ENCODE measurements at regions not wholly inside any gene's neighbourhood (a gene's known extent, or its start where the extent isn't known, plus 50 kb on each side); places are given as distances from the start of the nearest gene placed in this dataset.

GRCh38 chr1:190942475-190942874, 464.8 kb upstream of the BRINP3 start:
- TF ChIP-seq CTCF (conservative IDR thresholded peaks at IDR 0.05 in 1 of 2, IDR thresholded peaks at IDR 0.05 in 1 of 2; ENCODE audit: low read depth in 1 of 2, low read length in 2 of 2) (no peak), EZH2 (IDR thresholded peaks at IDR 0.05; ENCODE audit: low read length, missing control alignments) (no peak)

Data from fibroblast of lung (primary cell).